Neutrophil (primary cell): ENCODE measurements at regions not wholly inside any gene's neighbourhood (a gene's known extent, or its start where the extent isn't known, plus 50 kb on each side); places are given as distances from the start of the nearest gene placed in this dataset.

Source experiments
- H3K27ac ChIP-seq: fragments of 200-600 bp; sonication (generic); 2 replicates; pipeline ENCODE4 v1.5.1; 2016; ENCODE audit warnings: mild to moderate bottlenecking, moderate library complexity
- H3K27me3 ChIP-seq: fragments of 200-600 bp; sonication (generic); 2 replicates; pipeline ENCODE4 v1.6.0; 2016; ENCODE audit warnings: mild to moderate bottlenecking
- H3K36me3 ChIP-seq: fragments of 200-600 bp; sonication (generic); 2 replicates; pipeline ENCODE4 v1.5.1; 2017
- H3K4me1 ChIP-seq, 2 experiments: fragments of 200-600 bp in 1 of 2; sonication (generic) in 1 of 2; 1 replicate in 1 of 2; 2 replicates in 1 of 2; pipeline versions ENCODE4 v1.5.1 to v1.6.1; 2013 to 2016; ENCODE audit warnings: low read depth in 1 of 2, low read length in 1 of 2, mild to moderate bottlenecking in 1 of 2, moderate library complexity in 1 of 2; ENCODE audit not compliant: control insufficient read depth in 1 of 2, insufficient read depth in 1 of 2
- H3K4me3 ChIP-seq, 2 experiments: fragments of 200-600 bp in 1 of 2; sonication (generic) in 1 of 2; 1 replicate in 1 of 2; 2 replicates in 1 of 2; pipeline ENCODE4 v1.5.1; 2013 to 2016; ENCODE audit warnings: low read depth in 1 of 2, low read length in 1 of 2, mild to moderate bottlenecking in 1 of 2, moderate library complexity in 1 of 2
- H3K9me3 ChIP-seq: fragments of 200-600 bp; sonication (generic); 2 replicates; pipeline ENCODE4 v1.5.1; 2016
- CTCF ChIP-seq: fragments of 200-600 bp; sonication (generic); IDR thresholded peaks from 2 replicates; pipeline ENCODE4 v1.5.1; 2016; ENCODE audit warnings: antibody characterized with exemption

DNA sequence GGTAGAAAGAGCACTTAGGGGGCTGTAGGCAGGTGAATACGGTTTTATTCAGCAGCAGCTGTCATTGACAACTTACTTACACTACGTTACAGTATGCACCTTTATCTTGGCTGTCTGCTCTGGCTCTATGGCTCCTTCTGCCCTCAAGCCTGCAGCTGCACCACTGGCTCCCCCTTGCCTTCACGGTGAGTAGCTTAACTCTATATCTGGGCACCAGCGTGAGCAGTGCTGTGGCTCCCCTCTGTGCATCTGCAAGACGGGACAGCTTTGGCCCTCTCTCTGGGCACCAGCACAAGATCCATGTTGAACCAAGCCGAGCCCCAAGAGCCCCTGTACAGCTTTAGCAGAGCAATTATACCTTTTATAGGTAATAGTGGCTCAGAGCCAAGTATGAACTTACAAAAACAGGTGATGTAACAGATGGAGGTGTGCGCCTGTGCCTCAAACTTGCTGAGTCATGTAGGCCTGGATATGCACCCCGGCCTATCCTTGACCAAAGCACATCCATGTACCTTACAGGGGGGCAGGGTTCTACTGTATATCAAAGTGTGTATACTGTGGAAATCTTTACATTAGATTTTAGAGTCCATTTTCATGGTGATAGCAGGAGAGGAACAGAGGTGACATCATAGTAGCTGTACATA is 96.9 kb upstream of the CTSC start:
- Histone ChIP-seq H3K27me3 (no peaks in the 10 kb centered on the region), H3K36me3 (no peaks in the 10 kb centered on the region), H3K9me3 (no peaks in the 10 kb centered on the region), H3K27ac (no peak overlapping the region), H3K4me1 (no peaks in the 10 kb centered on the region), H3K4me3 (no peak overlapping the region)
- no peak for TF ChIP-seq CTCF

DNA sequence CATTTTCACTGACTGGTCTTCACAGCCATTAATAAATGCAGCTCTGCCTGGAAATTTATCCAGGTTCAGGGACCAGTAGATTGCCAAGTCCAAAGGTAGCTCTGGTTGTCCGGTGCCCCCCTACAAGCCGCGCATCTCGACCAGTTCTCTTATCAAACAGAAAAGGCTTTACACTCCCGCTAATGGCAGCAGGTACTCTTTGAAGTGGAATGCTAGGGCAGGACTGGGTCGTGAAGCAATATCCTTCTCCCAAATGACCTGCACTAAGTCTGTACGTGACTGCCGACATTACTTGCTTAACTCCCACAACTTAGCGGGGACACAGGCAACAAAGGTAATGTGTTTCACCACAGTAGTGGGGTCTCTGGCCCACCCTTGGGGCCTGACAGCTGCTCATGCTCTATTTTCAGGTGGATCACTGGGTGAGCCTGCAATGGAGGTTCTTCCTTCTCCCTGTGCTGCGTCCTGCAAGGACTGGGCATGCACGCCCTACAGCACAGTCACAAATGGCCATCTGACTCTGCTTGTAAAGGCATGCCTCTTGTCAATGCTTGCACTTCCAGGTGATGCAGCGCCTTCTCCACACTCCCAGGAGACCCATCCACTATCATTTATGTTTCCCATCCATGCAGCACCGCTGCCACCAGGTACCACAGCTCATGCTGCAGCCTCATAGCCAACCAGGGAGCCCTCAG is 96.1 kb upstream of the CTSC start:
- Histone ChIP-seq H3K36me3 (no peaks in the 10 kb centered on the region), H3K4me3 (no peak overlapping the region), H3K27ac (no peak overlapping the region), H3K9me3 (no peaks in the 10 kb centered on the region), H3K4me1 (no peaks in the 10 kb centered on the region), H3K27me3 (no peaks in the 10 kb centered on the region)
- no peak for TF ChIP-seq CTCF

GRCh38 chr11:88431675-88432341 is 94.3 kb upstream of the CTSC start:
- no peak for TF ChIP-seq CTCF
- H3K27ac ChIP-seq = no peak overlapping the region
- H3K36me3 ChIP-seq = no peaks in the 10 kb centered on the region
- no peaks in the 10 kb centered on the region for H3K9me3 ChIP-seq
- no peaks in the 10 kb centered on the region for H3K27me3 ChIP-seq
- no peak overlapping the region for H3K4me3 ChIP-seq
- H3K4me1 ChIP-seq = no peaks in the 10 kb centered on the region

DNA sequence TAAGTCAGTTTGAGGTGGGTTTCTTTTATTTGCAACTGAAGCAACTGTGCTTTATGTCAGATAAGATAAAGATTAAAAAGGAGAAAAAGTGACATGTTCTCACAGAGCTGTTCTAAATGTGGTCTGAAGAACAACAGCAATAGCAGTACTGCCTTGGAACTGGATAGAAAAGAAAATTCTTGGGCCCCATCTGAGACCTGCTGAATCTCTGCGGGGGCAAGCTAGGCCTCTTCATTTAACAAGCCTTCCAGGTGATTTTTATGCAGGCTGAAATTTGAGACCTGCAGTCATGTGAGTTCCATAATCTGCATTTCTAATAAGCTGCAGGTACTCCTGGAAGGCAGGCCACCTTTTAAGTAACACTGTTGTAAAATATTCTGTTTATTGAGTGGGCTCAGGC is 91.4 kb upstream of the CTSC start:
- Histone ChIP-seq H3K27me3 (no peaks in the 10 kb centered on the region), H3K36me3 (no peaks in the 10 kb centered on the region), H3K4me1 (no peaks in the 10 kb centered on the region), H3K27ac (no peak overlapping the region), H3K9me3 (no peaks in the 10 kb centered on the region), H3K4me3 (no peak overlapping the region)
- no peak for TF ChIP-seq CTCF

- no peaks in the 10 kb centered on the region for H3K9me3 ChIP-seq
- TF ChIP-seq CTCF = no peak
- no peak overlapping the region for H3K27ac ChIP-seq
- no peak overlapping the region for H3K4me3 ChIP-seq
- H3K36me3 ChIP-seq = no peaks in the 10 kb centered on the region
- H3K4me1 ChIP-seq = no peaks in the 10 kb centered on the region
- no peaks in the 10 kb centered on the region for H3K27me3 ChIP-seq
Measured at GRCh38 chr11:88427719-88428118, 90.2 kb upstream of the CTSC start.
